Adipocyte (in vitro differentiated cells): ENCODE measurements at regions not wholly inside any gene's neighbourhood (a gene's known extent, or its start where the extent isn't known, plus 50 kb on each side); places are given as distances from the start of the nearest gene placed in this dataset.

ENCODE experiments used
- DNase-seq: peaks from one replicate; pipeline ENCODE4 v3.0.0-alpha.2; 2015; ENCODE audit warnings: low read depth
- H3K27me3 ChIP-seq: replicated peaks from 2 replicates; pipeline ENCODE4 v1.7.0; 2013; ENCODE audit warnings: mild to moderate bottlenecking, low read length, moderate library complexity; ENCODE audit not compliant: control insufficient read depth, insufficient read depth
- H3K36me3 ChIP-seq: 2 replicates; pipeline ENCODE4 v1.7.0; 2013; ENCODE audit warnings: low read length, mild to moderate bottlenecking, moderate library complexity; ENCODE audit not compliant: control insufficient read depth, insufficient read depth, severe bottlenecking
- H3K4me1 ChIP-seq: 2 replicates; pipeline ENCODE4 v1.7.0; 2013; ENCODE audit warnings: mild to moderate bottlenecking, low read length, moderate library complexity; ENCODE audit not compliant: control insufficient read depth, insufficient read depth
- H3K4me3 ChIP-seq: 2 replicates; pipeline ENCODE4 v1.7.0; 2013; ENCODE audit warnings: mild to moderate bottlenecking, low read length, moderate library complexity
- H3K9ac ChIP-seq: 2 replicates; pipeline ENCODE4 v1.7.0; 2013; ENCODE audit warnings: mild to moderate bottlenecking, low read length, moderate library complexity
- H3K9me3 ChIP-seq: 2 replicates; pipeline ENCODE4 v1.7.0; 2013; ENCODE audit warnings: mild to moderate bottlenecking, low read length, moderate library complexity; ENCODE audit not compliant: control insufficient read depth

- DNase-seq, result no peak
- Histone ChIP-seq H3K36me3 (no peaks in the 10 kb centered on the region), H3K27me3 (no peaks in the 10 kb centered on the region), H3K9ac (no peak overlapping the region), H3K4me3 (no peak overlapping the region), H3K9me3 (no peaks in the 10 kb centered on the region), H3K4me1 (peaks cover 22% of the 10 kb centered on the region)
Measured at GRCh38 chr9:106801816-106802215, 61.1 kb upstream of the ZNF462 start.
